Renal cortical epithelial cell (primary cell): ENCODE measurements at regions not wholly inside any gene's neighbourhood (a gene's known extent, or its start where the extent isn't known, plus 50 kb on each side); places are given as distances from the start of the nearest gene placed in this dataset.

Experiments
- DNase-seq: peaks from one replicate; pipeline ENCODE4 v3.0.0-alpha.2; 2011; ENCODE audit warnings: low read depth

DNA sequence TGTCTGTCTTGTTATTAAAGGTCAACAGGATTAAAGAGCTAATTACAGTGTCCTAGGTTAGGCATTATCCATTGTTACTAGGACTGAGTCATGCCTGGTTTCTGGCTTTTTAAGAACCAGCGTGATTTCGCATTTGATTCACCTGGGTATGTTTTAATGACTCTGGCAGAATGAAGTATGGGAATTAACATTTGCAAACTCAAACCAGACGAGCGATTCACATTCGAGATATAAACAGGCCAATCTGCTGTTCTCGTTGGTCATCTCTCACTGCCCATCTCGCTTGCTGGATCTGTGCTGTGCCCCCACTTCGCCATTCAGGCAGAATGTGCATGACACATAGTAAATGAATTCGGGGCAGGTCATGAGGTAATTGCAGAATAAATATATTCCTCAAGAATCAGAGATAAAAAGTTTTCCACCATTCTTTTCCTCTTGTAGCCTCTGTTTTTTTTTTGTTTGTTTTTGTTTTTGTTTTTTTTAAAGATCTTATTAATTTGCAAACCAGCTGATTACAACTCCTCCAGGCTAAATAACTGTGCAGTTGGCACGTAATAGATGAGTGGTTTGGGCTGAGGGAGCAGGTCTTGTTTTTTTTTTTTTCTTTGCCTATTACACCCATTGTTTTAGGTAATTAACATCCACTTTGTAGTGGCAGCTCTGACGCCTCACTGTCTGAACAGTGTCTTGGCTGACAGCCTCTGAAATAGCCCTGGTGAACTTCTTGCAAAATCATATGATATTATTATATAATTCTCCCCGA, 313.5 kb upstream of the MSX2 start:
- peak; percentile 78 for DNase-seq

DNA sequence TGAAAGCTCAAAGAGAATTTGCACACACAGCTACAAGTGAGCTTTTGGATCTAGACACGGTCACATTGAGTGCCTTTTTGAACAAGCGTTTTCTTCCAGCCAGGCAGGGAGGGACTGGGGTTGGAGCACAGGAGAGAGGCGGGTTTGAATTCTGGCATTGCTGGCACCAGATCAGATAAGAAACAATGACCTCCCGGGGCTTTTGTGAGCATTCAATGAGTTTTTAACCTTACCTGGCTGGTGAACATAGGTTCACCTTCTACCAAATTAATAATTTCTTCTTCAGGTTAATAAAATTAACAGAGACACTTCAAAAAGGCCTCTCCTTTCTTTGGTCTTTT, 312.9 kb upstream of the MSX2 start:
- no peak for DNase-seq

DNA sequence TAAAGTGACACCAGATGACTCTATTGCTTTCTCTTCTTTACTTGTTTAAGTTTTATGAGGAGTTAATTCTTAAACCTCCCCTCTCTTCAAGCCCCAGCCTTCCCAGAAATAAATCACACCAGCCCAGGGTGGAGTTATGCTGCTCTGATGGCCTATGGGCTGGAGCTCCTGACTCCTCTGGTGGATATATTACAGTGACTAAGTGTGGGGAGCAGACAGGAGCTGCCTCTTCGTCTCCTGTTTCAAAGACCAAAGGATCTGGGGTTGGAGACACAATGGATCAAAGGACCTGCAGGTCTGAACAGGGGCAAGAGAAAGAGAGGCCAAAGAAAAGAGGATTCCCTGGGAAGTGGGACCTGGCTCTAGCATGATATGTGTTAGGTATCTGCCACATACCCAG, 312.0 kb upstream of the MSX2 start:
- peak; percentile 13 for DNase-seq

DNA sequence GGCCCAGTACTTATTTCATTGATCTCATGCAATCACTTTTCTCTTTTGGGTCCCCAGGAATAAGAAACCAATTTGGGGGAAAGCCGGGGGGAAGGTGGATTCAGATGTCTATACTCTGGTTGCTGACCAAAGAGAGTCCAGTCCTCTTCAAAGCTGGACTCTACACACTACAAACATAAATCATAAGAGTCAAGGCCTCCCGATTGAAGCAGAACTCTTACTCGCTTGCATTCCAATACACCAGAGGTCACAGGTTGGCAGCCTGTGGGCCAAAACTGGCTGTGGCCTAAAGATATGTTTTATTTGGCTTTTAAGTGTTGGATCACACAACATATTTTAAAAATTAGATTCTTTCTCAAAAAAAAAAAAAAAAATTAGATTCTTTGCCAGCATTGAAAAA, 311.4 kb upstream of the MSX2 start:
- DNase-seq = no peak

DNA sequence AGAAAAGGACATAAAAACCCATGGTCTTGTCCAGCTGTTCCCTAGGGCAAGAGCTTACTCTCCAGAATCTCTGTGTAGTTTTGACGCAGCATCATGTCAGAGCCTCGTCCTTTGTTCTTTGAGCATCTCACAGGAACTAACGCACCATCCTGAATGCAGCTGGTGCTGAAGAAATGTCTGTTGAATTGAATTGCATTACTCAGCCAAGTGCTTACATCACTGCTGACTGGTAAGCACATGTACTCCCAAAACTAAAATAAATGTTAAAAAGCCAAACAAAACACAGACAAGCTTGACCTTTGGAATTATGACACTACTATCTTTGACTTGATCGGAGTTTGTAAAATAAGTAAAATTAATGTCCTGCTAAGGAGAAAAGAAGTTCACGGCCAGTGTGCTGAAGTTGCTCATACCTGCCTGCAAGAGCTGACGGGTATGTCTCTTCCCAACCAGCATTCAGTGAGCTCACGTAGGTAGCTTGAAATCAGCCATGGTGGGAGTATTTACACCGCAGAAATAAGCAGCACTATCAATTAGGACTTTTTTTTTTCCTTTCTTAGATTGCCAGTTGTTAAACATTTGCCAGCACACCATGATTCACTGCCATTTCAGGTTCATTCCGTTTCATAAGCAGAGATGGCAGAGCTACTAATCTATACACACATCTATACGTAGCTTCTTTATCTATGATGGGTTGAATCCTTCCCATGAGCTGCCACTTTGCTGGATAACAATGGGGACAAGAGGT, 310.6 kb upstream of the MSX2 start:
- peak; percentile 23 for DNase-seq

DNA sequence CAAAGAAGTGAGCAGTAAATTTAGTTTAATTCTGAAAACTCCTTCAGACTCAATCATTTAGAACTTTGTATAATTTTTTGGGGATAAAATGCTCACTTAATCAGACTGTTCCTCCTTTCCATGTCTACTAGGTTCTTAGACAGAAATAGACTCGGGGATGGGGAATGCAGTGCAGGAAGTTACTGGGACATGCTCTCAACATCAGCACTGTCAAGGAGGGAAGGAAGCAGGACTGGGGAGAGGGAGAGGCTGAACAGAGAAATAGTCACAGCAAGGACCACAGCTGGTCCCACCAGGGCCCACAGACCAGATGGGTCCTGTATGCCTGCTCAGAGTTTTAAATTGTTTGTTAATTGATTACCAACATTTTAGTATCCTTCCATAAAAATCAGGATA, 310.1 kb upstream of the MSX2 start:
- no peak for DNase-seq

DNA sequence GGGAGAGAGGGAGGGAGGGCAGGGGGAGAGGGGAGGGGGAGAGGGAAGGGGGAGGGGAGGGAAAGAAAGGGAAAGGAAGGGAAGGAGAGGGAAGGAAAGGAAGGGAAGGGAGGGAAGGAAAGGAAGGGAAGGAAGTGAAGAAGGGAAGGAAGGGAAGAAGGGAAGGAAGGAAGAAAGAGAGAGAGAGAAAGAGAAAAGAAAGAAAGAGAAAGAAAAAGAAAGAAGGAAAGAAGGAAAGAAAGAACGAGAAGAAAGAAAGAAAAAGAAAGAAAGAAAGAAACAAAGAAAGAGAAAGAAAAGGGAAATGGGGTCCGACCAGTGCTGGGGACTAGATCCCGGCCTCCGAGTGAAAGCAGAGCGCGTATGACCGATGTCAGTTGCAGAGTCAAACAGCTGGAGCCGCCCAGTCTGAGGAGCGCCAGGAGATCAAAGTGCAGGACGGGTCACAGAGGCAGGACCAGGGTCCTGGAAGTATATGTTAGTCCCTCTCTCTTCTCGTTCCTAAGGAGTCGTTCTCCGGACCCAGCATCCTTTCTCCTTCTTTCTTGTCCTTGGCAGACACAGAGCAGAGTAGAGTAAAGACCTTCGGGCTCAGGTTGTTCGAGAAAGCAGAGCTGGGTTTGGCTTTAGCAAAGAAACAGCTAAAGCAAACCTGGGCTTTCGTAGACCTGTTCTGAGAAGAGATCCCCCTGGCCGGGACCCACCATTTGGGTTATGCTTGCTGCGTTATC, 305.4 kb upstream of the MSX2 start:
- DNase-seq = no peak

DNA sequence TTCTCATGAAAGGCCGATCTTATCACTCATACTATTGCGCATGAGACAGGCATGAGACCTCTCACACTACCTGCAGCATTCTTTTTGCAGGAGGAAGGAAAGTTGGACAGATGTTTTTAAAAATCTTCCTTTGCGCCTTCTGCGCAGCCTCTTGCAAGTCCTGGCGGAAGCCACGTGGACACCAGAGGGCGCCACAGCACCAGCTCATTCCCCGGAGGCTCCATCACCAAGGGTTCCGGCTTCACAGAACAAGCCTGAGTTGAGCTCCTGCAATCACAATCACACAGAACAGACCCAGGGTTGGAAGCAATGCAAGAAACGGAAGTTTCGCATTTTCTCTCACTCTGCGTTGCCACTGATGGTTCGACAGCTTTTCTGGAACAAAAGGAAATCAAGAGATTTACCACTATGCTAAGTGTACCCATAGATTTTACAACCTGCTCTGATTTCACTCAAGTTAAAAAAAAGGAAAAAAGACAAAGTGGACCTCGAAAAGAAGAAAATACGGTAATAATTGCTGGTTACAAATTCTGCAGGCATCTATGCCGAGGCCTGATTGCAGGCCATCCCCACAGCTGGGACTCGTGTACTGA, 304.7 kb upstream of the MSX2 start:
- peak; percentile 73 for DNase-seq

DNA sequence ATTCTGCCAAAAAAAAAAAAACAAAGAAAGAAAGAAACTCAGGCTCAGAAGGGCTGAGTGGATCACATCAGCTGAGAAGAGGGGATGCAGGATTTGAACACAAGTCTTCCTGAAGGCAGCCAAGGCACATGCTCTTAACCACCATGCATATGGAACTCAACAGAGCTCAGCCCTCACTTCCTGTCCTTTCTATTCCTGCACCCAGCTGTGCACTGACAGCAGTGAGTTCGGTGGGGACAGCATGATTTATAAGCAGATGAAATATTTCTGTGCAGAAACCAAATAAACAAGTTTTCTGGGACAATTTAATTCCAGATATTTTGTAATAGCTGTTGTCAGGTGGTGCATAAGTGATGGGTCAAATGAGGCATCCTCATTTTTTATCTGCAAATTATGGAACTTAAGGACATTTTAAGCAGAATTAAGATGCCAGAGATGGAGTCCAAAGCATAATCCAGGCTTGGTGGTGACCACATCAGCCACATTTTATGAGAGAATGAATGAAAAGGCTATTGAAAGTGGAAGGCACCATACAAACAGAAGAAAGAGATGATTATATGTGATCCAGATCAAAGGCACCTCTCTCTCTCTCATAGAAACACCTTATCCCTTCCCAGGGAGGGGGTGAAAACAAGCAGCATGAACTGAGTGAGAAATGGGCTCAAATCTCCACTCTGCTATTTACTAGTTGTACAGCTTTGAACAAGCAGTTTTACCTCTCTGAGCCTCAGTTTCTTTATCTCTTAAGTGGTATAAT, 303.6 kb upstream of the MSX2 start:
- DNase-seq = no peak

DNA sequence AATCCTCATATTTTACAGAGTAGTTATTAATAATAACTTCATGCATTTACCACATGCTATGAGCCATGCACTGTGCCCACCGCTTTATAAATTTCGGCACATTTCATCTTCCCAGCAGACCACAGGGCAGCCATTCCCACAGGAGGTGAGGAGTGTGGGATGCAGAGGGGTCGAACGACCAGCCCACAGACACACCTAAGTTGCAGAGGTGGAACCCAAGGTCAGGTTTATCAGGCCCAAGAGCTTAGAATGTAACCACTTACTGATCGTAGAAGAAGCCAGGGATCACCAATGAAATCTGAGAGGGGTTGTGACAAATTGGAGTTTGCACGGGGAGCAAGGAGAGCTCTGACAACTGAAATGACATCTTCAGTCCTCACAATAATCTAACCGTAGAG, 303.0 kb upstream of the MSX2 start:
- no peak for DNase-seq

DNA sequence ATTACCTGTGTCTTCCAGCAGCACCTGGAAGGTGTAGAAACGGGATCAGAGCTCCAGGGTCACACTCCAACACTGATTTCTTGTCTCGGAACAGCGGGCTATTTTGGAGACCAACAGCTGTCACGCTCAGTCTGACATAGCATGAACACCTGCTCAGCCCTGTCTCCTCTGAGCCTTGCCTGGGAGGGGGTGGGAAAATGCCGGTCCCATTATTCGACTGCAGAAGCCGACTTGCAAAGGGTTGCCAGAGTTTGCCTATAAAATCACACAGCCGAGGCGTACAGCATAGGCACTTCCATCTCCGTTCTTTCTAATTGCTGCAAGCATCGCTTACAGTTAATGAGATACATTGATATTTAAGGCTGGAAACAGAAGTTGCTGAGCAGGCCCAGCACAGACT, 300.8 kb upstream of the MSX2 start:
- DNase-seq = no peak

DNA sequence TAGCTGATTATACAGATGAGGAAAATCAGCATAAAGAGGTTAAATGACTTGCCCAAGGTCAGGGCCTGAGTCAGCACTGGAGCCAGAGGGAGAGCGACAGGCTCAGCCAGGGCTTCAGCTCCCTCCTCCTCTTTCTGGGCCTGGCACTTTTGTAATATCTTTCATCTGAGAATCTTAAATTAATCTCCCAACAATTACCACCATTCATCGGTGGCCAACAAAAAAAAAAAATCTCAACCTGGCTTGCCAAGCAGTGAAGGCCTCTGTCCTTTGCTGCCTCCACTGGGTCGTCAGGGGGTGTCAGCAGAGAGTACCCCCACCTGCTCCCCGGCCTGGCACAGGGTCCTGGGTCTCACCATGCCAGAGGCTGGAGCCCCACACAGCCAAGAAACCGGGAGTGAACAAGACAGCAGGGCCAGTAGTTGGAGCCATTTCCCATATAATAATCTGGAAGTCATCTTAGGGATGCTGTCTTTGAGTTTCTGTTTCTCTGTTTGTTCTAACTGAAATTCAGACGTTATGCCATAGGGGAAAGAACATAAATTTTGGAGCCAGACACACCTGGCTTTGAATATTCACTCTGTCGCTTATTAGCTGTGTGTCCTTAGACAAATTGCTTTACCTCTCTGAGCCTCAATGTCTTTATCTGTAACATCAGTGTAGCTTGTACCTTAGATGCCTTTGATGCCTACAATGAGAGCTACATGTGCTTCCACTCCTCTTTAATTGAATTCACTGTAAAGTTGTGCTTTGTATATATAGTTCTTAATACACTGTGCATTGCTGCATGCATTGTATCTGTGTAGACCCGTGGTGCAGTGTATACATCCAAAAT, 299.9 kb upstream of the MSX2 start:
- DNase-seq = no peak

DNA sequence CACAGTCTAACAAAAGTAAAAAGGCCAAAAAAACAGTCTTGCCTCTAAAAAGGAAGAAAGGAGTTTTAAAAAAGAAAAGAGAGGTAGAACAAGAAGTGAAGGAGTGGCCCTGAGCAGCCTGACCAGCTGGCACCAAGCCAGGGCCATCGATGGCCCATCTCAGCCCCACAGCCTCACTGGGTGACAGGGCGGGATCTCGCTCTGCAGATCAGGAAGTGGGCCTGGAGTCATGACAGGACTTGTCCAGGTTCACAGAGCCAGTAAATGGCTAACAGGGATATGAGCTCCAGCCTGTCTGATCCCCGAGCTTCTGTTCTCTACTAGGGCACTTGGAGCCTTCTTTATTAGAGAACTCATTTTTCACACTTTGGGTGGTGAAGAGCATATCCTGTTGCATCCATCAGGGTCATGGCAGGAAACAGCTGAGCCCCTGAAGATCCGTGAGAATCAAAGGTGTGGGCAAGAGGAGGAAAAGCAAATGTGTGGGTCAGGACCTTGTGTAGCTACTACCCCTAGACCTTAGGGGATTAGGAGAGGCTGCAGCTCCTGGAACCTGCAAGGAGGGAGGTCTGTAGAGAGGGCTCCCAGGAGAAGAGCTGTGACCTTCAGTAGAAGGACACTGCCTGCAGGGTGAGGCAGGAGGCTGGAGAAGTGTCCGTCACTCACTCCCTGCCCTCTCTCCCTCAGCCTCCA, 299.0 kb upstream of the MSX2 start:
- no peak for DNase-seq

DNA sequence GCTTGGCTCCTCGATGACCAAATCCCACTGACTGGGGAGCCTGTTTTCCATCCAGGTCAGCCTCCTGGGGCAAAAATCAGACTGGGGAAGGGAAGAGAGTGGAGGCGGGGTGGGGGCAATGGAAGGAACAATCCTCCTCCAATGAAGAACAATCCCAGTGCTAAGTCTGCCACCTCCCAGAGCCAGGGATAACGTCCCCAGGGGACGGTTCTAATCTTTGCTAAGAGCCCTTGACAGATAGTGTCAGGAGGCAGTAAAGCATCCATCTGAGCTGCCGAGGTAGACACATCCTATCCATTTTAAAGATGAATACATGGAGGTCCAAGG, 298.5 kb upstream of the MSX2 start:
- no peak for DNase-seq

DNA sequence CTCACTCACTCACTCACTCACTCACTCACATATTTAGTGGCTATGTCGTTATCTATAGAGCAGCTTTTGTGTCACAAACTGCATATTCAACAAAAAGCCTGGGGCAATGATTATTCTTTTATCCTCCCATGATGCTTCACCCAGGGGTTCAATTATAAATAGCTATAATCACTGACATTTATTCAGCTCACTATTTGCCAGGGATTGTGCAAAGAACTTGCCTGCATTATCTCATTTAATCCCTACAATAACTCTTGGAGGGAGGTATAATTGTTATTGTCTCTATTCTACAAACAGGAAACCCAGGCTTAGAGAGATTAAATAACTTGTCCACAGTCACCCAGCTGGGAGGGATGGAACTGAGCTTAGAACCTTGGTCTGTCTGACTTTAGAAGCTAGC, 298.0 kb upstream of the MSX2 start:
- DNase-seq = no peak

DNA sequence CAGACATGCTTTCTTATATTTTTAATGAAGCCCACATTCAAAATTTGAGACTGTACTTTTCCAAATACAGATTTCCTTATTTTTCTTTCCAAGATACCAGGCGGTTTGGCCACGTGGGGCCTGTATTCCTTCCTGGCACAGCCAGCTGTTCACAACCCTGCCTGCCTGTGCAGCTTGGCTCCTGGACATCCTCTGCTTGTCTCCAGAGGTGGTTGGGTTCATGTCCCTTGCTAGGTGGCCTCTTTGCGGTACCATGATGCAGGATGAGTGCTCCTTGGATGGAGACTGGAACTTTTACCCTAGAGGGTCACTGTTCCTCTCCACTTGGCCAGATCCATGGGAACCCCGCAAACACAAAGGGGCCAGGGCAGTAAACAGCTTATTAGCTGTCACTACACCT, 297.5 kb upstream of the MSX2 start:
- no peak for DNase-seq

DNA sequence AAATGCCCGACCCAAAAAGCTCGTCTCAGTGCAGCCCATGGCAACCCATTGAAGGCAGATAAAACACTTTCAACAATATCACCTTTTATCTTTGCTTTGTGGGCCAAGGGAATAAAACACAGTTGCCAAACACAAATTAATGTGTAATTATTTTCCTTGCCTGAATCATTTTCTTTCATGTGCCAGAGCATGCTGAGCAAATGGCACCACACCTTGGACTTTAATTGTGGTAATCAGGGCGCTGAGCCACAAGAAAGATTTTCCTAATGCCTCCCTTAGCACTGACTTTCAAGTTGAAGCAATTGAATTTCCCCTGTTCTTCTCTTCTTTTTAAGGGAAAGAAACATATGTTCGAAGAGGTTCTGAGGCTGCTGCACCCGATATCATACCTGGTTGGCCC, 297.1 kb upstream of the MSX2 start:
- DNase-seq = no peak

DNA sequence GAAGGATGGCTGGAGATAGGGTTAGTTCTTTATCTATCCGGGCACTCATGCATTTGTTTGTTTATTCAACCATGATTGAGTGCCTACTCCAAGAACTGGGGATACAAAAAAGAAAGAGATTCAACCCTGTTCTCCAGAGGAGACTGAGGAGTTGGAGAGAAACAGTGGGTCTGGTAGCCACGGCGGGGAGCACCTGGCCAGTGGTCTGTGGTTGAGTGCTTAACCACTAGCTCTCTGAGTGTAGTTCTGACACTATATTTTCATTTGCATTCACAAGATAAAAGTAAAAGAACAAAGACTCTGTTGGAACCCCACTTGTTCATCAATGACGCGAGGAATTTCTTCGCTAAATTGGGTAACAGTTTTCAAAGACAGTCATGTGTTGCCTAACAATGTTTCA, 295.5 kb upstream of the MSX2 start:
- no peak for DNase-seq

DNA sequence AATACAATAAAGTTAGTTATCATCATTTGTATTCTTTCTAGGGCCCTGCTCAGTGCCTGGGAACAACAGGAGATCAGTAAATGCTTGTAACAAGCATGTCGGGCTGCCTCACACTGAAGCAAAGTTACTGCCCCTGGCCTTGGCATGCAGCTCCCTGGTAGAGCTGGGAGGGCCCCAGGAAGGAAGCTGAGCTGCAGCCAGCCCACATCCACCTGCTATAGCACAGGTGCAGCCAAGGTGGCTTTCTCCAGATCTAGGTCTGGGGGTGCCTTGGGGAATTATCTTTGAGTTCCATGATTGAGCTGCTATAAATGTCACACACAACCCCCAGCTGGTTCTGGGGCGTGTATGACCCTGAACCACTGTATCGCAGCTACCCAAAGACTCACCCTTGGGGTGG, 293.4 kb upstream of the MSX2 start:
- DNase-seq = no peak

DNA sequence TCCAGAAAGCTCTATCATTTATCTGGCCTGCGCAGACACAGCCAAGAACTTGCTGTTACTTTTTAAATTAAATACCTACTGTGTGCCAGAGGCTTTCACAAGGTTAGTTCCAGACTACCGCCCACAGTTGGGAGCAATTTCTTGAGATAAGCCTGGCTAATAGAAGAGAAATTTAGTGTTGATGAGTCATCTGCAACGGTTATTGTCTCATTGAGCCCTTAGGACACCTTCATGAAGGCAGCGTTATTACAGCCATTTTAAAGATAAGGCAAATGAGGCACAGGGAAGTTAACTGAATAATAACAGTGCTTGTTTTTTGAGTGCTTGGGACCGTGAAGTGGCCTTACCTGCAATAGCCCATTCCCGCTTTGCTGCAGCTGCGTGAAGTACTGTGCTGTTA, 292.9 kb upstream of the MSX2 start:
- DNase-seq = no peak

DNA sequence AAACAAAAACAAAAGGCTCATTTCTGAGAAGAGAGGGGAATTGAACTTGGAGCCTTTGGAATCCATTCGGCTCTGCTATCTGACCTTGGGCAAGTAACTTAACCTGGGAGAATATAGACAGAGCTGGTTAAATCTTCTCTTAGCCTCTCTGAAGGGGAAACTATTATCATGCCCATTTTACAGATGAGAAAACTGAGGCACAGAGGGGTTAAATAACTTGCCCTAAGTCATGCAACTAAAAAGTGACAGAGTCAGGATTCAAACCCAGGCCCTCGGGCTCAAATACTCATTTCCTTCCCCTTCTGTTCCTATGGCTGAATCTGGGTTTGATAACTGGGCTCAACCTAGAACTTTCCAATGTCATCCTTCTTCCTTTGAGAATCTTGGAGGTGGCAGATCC, 291.3 kb upstream of the MSX2 start:
- DNase-seq = no peak
